Keratinocyte (primary cell): ENCODE measurements at regions not wholly inside any gene's neighbourhood (a gene's known extent, or its start where the extent isn't known, plus 50 kb on each side); places are given as distances from the start of the nearest gene placed in this dataset.

Experiments
- DNase-seq: peaks from one replicate; pipeline ENCODE4 v3.0.0-alpha.2; 2011; ENCODE audit warnings: low read depth, missing footprints, low spot score
- FAIRE-seq: peaks from 2 replicates; lab custom pipeline; 2011; peaks lifted over from hg19 to GRCh38; lab: Jason Lieb, UNC
- H2AFZ ChIP-seq: 2 replicates; pipeline ENCODE4 v1.6.0; 2012; ENCODE audit warnings: low read length, control low read depth, inconsistent platforms; ENCODE audit not compliant: control insufficient read depth
- H3K27ac ChIP-seq: 2 replicates; pipeline ENCODE4 v1.5.1; 2011; ENCODE audit warnings: low read length; ENCODE audit not compliant: control insufficient read depth, insufficient read depth
- H3K27me3 ChIP-seq: 3 replicates; pipeline ENCODE4 v1.6.0; 2011; ENCODE audit warnings: low read length; ENCODE audit not compliant: control insufficient read depth, insufficient read depth; ENCODE audit errors: extremely low read depth
- H3K36me3 ChIP-seq, 2 experiments: 2 replicates in 1 of 2; 3 replicates in 1 of 2; pipeline ENCODE4 v1.5.1; 2011; ENCODE audit warnings: low read length in 2 of 2, mild to moderate bottlenecking in 1 of 2; ENCODE audit not compliant: control insufficient read depth in 2 of 2, insufficient read depth in 2 of 2; ENCODE audit errors: extremely low read depth in 1 of 2
- H3K4me1 ChIP-seq: 3 replicates; pipeline ENCODE4 v1.5.1; 2011; ENCODE audit warnings: low read length; ENCODE audit not compliant: control insufficient read depth, insufficient read depth; ENCODE audit errors: extremely low read depth
- H3K4me2 ChIP-seq: 3 replicates; pipeline ENCODE4 v1.6.0; 2011; ENCODE audit warnings: low read depth, low read length; ENCODE audit not compliant: control insufficient read depth, insufficient read depth; ENCODE audit errors: extremely low read depth
- H3K4me3 ChIP-seq, 3 experiments: fragments of 200-600 bp in 1 of 3; sonication (generic) in 1 of 3; 2 replicates in 2 of 3; 3 replicates in 1 of 3; pipeline ENCODE4 v1.5.1; 2011 to 2016; ENCODE audit warnings: low read length in 3 of 3, mild to moderate bottlenecking in 3 of 3, control low read depth in 2 of 3, inconsistent platforms in 1 of 3, low read depth in 1 of 3, mixed read lengths in 1 of 3, mixed run types in 1 of 3, moderate library complexity in 1 of 3; ENCODE audit not compliant: control insufficient read depth in 2 of 3, insufficient read depth in 2 of 3; ENCODE audit errors: extremely low read depth in 1 of 3
- H3K79me2 ChIP-seq: 2 replicates; pipeline ENCODE4 v1.6.0; 2012; ENCODE audit warnings: low read length; ENCODE audit not compliant: control insufficient read depth, insufficient read depth
- H3K9ac ChIP-seq: 3 replicates; pipeline ENCODE4 v1.6.0; 2011; ENCODE audit warnings: low read length; ENCODE audit not compliant: control insufficient read depth, insufficient read depth; ENCODE audit errors: extremely low read depth
- H3K9me1 ChIP-seq: 3 replicates; pipeline ENCODE4 v1.6.0; 2011; ENCODE audit warnings: low read length; ENCODE audit not compliant: control insufficient read depth, insufficient read depth; ENCODE audit errors: extremely low read depth
- H3K9me3 ChIP-seq: 2 replicates; pipeline ENCODE4 v1.5.1; 2012; ENCODE audit warnings: low read depth, low read length; ENCODE audit not compliant: control insufficient read depth
- H4K20me1 ChIP-seq: 3 replicates; pipeline ENCODE4 v1.6.0; 2011; ENCODE audit warnings: low read length; ENCODE audit not compliant: control insufficient read depth, insufficient read depth; ENCODE audit errors: extremely low read depth
- EZH2 ChIP-seq: IDR thresholded peaks from one replicate; pipeline ENCODE4 v1.6.1; 2012; ENCODE audit warnings: inconsistent platforms, mild to moderate bottlenecking, low read length, moderate library complexity
- dilution Hi-C: fragments of 300-500 bp; cut with MboI; formaldehyde crosslinking; loops from one replicate; pipeline ENCODE4 v1.7.0; 2020; ENCODE audit warnings: low sequenced_read_pairs; ENCODE audit not compliant: extremely low pct_ligation_motif_present
- TF ChIP-seq, protein P1 (sequence below), 3 experiments: IDR thresholded peaks in 1 of 3; conservative IDR thresholded peaks in 1 of 3; optimal IDR thresholded peaks in 1 of 3; 2 replicates in 2 of 3; 3 replicates in 1 of 3; pipeline versions ENCODE3 to v1.5.1; 2011; ENCODE audit warnings: low read length in 3 of 3, mild to moderate bottlenecking in 3 of 3, moderate library complexity in 2 of 3, control low read depth in 1 of 3, inconsistent platforms in 1 of 3; ENCODE audit not compliant: insufficient read depth in 2 of 3; ENCODE audit errors: extremely low read depth in 1 of 3

DNA sequence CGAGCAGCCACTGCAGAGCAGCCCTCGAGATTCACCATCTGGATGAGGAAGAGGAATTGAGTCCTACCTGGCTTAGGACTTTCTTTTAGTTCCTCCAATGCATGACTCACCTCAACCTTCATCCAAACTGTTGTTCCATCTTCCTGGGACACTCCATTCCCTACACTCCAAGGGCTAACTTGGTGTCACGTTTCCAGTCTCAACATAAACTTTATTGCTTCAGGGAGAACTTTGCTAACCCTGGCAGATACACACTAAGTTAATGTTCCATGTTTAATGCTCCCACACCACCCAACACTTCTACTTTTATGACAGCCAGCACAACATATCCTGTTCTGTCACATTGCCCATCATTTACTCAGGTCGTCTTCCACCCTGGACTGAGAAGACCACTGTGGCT lies 164.4 kb downstream of the RBM26 start:
- no peaks in the 10 kb centered on the region for H3K79me2 ChIP-seq
- no peaks in the 10 kb centered on the region for H3K9me3 ChIP-seq
- H2AFZ ChIP-seq, result no peak overlapping the region
- no peaks in the 10 kb centered on the region for H3K36me3 ChIP-seq
- H3K4me1 ChIP-seq, result no peaks in the 10 kb centered on the region
- H3K9ac ChIP-seq, result no peak overlapping the region
- no peaks in the 10 kb centered on the region for H3K27me3 ChIP-seq
- H3K27ac ChIP-seq, result no peak overlapping the region
- H3K4me2 ChIP-seq, result no peak overlapping the region
- H4K20me1 ChIP-seq, result no peaks in the 10 kb centered on the region
- no peak for DNase-seq
- no peak for FAIRE-seq
- no peak overlapping the region for H3K4me3 ChIP-seq
- H3K9me1 ChIP-seq, result no peaks in the 10 kb centered on the region
- no peak for TF ChIP-seq EZH2
- TF ChIP-seq, protein P1, sequence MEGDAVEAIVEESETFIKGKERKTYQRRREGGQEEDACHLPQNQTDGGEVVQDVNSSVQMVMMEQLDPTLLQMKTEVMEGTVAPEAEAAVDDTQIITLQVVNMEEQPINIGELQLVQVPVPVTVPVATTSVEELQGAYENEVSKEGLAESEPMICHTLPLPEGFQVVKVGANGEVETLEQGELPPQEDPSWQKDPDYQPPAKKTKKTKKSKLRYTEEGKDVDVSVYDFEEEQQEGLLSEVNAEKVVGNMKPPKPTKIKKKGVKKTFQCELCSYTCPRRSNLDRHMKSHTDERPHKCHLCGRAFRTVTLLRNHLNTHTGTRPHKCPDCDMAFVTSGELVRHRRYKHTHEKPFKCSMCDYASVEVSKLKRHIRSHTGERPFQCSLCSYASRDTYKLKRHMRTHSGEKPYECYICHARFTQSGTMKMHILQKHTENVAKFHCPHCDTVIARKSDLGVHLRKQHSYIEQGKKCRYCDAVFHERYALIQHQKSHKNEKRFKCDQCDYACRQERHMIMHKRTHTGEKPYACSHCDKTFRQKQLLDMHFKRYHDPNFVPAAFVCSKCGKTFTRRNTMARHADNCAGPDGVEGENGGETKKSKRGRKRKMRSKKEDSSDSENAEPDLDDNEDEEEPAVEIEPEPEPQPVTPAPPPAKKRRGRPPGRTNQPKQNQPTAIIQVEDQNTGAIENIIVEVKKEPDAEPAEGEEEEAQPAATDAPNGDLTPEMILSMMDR (optimal IDR thresholded peaks at IDR 0.05 in 1 of 3, IDR thresholded peaks at IDR 0.05 in 1 of 3, conservative IDR thresholded peaks at IDR 0.05 in 1 of 3; ENCODE audit: extremely low read depth in 1 of 3, insufficient read depth in 2 of 3, low read length in 3 of 3), result no peak
- dilution Hi-C loops, result no loop called here

DNA sequence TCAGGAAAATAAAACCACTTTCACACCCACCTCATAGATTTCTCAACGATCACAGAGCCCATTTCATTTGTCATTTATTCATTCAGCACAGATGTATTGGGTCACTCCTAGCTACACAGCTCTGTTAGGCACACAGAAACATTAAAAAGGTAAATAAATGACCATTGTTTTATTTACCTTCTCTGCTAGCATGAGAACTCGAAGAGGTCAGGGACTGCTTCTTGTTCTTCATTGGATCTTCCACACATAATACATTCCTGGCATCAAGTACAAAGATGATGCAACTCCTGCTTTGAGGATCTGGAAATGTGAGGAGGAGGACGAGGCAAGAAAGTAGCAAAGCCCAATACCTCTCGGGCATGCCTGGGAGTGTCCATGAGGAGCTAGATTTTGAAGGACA lies 168.1 kb downstream of the RBM26 start:
- H3K4me3 ChIP-seq, result no peak overlapping the region
- H3K9ac ChIP-seq, result no peak overlapping the region
- no peak overlapping the region for H2AFZ ChIP-seq
- H3K79me2 ChIP-seq, result no peaks in the 10 kb centered on the region
- H3K4me1 ChIP-seq, result no peaks in the 10 kb centered on the region
- DNase-seq (no peak), FAIRE-seq (no peak)
- H3K27me3 ChIP-seq, result no peaks in the 10 kb centered on the region
- no peaks in the 10 kb centered on the region for H3K9me3 ChIP-seq
- dilution Hi-C loops, result no loop called here
- no peak overlapping the region for H3K4me2 ChIP-seq
- H4K20me1 ChIP-seq, result no peaks in the 10 kb centered on the region
- no peaks in the 10 kb centered on the region for H3K36me3 ChIP-seq
- no peak overlapping the region for H3K27ac ChIP-seq
- TF ChIP-seq, protein P1 (optimal IDR thresholded peaks at IDR 0.05 in 1 of 3, IDR thresholded peaks at IDR 0.05 in 1 of 3, conservative IDR thresholded peaks at IDR 0.05 in 1 of 3; ENCODE audit: extremely low read depth in 1 of 3, insufficient read depth in 2 of 3, low read length in 3 of 3), result no peak
- no peak for TF ChIP-seq EZH2
- H3K9me1 ChIP-seq, result no peaks in the 10 kb centered on the region
